IPS-18a (cell line): ENCODE measurements at regions not wholly inside any gene's neighbourhood (a gene's known extent, or its start where the extent isn't known, plus 50 kb on each side); places are given as distances from the start of the nearest gene placed in this dataset.

Experiments
- H3K27ac ChIP-seq: one replicate; pipeline ENCODE4 v1.5.1; 2013; ENCODE audit warnings: low read length
- H3K27me3 ChIP-seq: one replicate; pipeline ENCODE4 v1.6.1; 2013; ENCODE audit warnings: mild to moderate bottlenecking, low read length; ENCODE audit not compliant: control insufficient read depth, insufficient read depth
- H3K36me3 ChIP-seq: one replicate; pipeline ENCODE4 v1.6.1; 2013; ENCODE audit warnings: low read depth, low read length; ENCODE audit not compliant: control insufficient read depth
- H3K4me1 ChIP-seq: one replicate; pipeline ENCODE4 v1.6.1; 2013; ENCODE audit warnings: low read depth, low read length; ENCODE audit not compliant: control insufficient read depth
- H3K4me3 ChIP-seq: one replicate; pipeline ENCODE4 v1.5.1; 2013; ENCODE audit warnings: low read length
- H3K9ac ChIP-seq: one replicate; pipeline ENCODE4 v1.6.1; 2013; ENCODE audit warnings: mild to moderate bottlenecking, low read length, moderate library complexity
- H3K9me3 ChIP-seq: one replicate; pipeline ENCODE4 v1.6.1; 2013; ENCODE audit warnings: low read depth, low read length; ENCODE audit not compliant: control insufficient read depth

DNA sequence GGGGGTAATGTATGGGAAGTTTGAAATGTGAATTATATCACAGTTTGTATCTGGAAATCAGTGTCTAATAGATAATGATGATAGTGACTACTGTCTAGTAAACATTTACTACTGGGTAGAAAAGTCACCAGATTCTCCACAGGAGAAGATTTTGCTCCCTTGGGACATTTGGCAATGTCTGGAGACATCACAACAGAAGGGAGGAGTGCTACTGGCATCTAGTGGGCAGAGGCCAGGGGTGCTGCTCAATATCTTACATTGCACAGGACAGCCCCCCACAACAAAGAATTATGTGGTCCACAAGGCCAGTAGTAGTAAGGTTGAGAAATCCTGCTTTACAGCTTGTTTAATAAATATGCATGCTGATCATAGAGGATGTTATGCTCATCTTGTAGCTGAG is 92.3 kb upstream of the PRPS1L1 start:
- Histone ChIP-seq H3K4me3 (no peak overlapping the region), H3K9ac (no peak overlapping the region), H3K27me3 (no peaks in the 10 kb centered on the region), H3K9me3 (no peaks in the 10 kb centered on the region), H3K36me3 (no peaks in the 10 kb centered on the region), H3K4me1 (no peaks in the 10 kb centered on the region), H3K27ac (no peak overlapping the region)

DNA sequence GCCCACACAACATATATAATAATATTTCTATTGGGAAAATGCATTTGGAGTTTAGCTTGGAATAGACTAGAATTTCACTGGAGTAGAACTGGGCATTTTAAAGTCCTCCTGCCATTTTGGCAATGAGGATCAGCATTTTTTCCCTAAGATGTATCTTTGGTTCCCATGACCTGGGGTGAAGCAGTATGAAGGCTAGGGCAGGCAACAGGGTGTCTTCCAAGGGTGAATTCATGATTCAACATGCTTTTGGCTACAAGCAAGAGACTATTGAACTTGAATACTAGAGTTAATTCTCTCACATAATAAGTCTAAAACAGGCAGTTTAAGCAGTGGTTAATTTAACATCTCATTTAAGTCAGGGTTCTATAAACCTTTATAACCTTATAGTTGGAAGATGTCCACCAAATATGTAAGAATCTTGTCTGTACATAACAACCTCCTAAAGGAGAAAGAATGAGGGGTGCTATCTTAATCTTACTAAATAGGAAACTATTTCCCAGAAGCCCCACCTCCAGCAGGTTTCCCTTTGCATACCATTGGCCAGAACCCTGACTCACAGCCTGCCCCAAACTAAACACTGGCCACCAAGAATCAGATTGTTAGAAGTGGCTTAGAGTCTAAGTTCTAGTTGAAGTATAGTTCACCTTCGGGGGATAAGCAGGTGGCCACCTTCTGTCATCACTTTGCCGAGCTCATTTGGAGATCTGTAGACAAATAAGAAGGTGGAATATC is 96.0 kb upstream of the PRPS1L1 start:
- H3K4me3 ChIP-seq, result no peak overlapping the region
- no peak overlapping the region for H3K9ac ChIP-seq
- H3K27me3 ChIP-seq, result no peaks in the 10 kb centered on the region
- no peaks in the 10 kb centered on the region for H3K9me3 ChIP-seq
- no peaks in the 10 kb centered on the region for H3K36me3 ChIP-seq
- no peaks in the 10 kb centered on the region for H3K4me1 ChIP-seq
- no peak overlapping the region for H3K27ac ChIP-seq

DNA sequence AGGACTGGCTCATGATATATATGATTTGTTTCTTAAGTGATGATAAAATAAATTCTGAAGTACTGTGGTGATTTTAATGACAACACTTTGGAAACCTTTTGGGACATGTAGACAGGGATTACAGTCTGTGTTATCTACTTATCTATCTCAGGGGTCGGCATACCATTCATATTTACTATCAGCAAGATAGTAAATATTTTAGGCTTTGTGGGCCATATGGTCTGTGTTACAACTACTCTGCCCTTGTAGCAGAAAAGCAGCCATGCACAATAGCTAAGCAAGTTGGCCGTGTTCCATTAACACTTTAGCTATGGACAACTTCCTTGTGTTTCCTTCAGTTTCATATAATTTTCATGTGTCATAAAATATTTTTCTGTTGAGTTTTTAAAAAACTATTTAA is 97.8 kb upstream of the PRPS1L1 start:
- no peaks in the 10 kb centered on the region for H3K27me3 ChIP-seq
- H3K27ac ChIP-seq, result no peak overlapping the region
- no peak overlapping the region for H3K4me3 ChIP-seq
- H3K36me3 ChIP-seq, result no peaks in the 10 kb centered on the region
- H3K9me3 ChIP-seq, result no peaks in the 10 kb centered on the region
- no peaks in the 10 kb centered on the region for H3K4me1 ChIP-seq
- no peak overlapping the region for H3K9ac ChIP-seq

DNA sequence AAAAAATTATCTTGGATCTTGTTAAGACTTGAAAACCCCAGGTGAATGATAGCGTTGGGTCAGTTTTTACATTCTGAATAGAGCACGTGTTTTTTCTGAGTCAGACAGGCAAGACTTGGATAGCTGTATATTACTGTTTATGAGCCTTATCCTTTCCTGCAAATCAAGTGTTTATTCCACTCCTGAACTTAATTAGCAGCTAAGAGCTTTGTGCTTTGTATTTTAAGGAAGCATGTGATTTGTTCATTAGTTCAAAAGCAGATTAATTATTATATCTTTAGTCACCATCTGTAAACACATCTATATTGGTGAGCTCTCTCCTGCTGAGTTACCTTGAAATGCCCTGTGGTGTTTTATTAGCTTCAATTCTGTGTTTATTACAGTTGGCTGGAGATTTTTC is 98.6 kb upstream of the PRPS1L1 start:
- Histone ChIP-seq H3K27ac (no peak overlapping the region), H3K4me1 (no peaks in the 10 kb centered on the region)

DNA sequence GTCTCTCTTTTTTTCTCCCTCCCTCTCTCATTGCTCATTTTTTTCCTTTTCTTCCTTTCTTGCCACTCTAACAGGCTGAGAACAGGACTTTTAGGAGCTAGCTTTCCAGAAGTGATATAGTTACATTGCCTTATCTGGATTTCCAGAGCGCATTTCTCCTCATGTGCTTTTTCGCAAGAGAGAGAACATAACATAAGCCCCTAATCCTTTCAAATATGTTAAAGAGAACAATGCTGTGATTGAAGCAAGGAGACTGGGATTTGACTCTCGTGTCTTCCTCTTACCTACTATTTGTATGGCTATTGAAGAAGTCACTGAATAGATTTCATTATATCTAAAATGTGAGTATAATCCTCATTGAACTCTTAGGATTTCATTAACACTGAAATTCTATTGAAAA is 101.2 kb upstream of the PRPS1L1 start:
- no peak overlapping the region for H3K4me3 ChIP-seq
- H3K36me3 ChIP-seq, result no peaks in the 10 kb centered on the region
- H3K9me3 ChIP-seq, result no peaks in the 10 kb centered on the region
- no peak overlapping the region for H3K9ac ChIP-seq
- no peaks in the 10 kb centered on the region for H3K4me1 ChIP-seq
- H3K27me3 ChIP-seq, result no peaks in the 10 kb centered on the region
- no peak overlapping the region for H3K27ac ChIP-seq

More for the DNA sequence above, 98.6 kb upstream of the PRPS1L1 start:
- H3K9ac ChIP-seq, result no peak overlapping the region
- H3K36me3 ChIP-seq, result no peaks in the 10 kb centered on the region
- no peaks in the 10 kb centered on the region for H3K27me3 ChIP-seq
- H3K9me3 ChIP-seq, result no peaks in the 10 kb centered on the region
- no peak overlapping the region for H3K4me3 ChIP-seq

DNA sequence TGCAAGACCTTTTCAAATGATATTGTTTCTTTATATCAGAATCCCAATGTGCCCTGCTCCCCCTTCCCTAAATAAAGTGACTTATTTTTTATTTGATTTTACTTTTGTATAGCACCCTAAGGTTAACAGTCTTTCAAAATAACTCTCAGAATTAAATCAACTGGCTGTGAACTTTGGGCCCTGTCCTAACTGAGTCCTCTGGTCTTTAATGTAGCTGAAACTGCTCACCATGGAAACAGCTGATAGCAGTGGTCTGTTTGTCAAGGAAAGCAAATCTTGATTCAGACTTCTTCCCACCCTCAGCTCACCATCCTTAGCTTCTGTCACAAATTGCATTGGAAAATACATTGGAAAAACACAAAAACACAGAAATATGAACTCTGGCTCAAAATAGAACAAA is 105.2 kb upstream of the PRPS1L1 start:
- Histone ChIP-seq H3K9me3 (no peaks in the 10 kb centered on the region), H3K27me3 (no peaks in the 10 kb centered on the region), H3K27ac (no peak overlapping the region), H3K4me1 (no peaks in the 10 kb centered on the region), H3K9ac (no peak overlapping the region), H3K4me3 (no peak overlapping the region), H3K36me3 (no peaks in the 10 kb centered on the region)

DNA sequence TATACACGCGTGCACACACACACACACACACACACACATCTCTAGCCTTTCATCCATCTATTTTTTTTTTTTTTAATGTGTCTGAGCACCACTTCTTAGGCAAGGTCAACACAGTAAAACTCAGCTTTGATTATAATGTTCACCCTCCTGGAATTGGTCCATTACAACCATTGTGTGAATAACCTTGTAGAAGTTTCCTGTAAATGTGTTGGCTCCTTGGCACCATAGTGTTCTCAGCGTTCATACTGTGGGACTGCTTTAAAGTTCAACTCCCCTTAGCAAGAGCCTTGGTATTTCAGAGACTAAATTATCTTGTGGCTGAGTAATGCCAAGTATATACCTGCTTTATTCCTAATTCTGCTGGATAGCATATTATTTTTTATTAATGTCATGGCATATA is 106.3 kb upstream of the PRPS1L1 start:
- Histone ChIP-seq H3K4me1 (no peaks in the 10 kb centered on the region), H3K4me3 (no peak overlapping the region), H3K9me3 (no peaks in the 10 kb centered on the region), H3K9ac (no peak overlapping the region), H3K27ac (no peak overlapping the region), H3K27me3 (no peaks in the 10 kb centered on the region), H3K36me3 (no peaks in the 10 kb centered on the region)

DNA sequence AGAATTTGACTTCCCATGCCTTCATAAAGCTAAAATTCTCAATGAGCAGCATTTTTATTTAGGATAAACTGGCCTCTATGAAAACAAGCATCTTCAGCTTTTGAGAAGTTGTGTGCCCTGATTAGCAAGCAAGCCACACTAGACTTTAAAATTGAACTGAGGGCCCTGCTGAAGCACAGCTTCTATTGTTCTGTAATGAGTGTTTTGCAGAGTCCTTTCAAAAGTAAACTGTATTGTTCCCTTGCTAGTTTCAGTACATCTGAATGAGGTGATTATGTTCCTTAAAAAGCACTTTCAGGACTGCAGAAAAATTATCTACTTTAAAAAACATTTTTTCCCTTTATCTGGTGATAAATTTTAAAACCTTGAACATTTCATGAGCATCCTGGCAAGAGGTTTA is 113.3 kb upstream of the PRPS1L1 start:
- H3K27ac ChIP-seq, result peak overlapping the region; percentile 47
- no peak overlapping the region for H3K4me3 ChIP-seq
- no peaks in the 10 kb centered on the region for H3K36me3 ChIP-seq

DNA sequence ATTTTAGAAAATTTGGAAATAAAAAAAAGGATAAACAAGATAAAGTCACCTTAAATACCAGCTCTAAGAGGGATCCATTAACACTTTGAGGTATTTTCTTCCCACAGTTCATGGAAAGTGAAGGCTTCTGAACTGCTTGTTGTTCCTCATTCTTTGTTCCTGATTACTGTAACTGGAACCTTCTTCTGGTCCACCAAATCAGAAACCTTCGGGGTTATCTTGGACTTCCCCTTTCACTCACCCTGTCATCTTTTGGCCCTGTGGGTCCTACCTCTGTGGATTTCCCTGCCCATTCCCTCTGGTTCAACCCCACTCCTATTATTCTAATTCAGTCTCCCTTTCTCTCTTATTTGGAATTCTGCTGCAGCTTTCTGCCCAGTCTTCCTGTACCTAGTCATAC is 116.5 kb upstream of the PRPS1L1 start:
- Histone ChIP-seq H3K27ac (no peak overlapping the region), H3K9me3 (no peaks in the 10 kb centered on the region), H3K9ac (no peak overlapping the region), H3K36me3 (no peaks in the 10 kb centered on the region), H3K27me3 (no peaks in the 10 kb centered on the region), H3K4me1 (peaks cover 7% of the 10 kb centered on the region), H3K4me3 (no peak overlapping the region)

More for the DNA sequence above, 113.3 kb upstream of the PRPS1L1 start:
- peak overlapping the region; percentile 28 for H3K9ac ChIP-seq
- no peaks in the 10 kb centered on the region for H3K27me3 ChIP-seq
- peaks cover 7% of the 10 kb centered on the region for H3K4me1 ChIP-seq
- no peaks in the 10 kb centered on the region for H3K9me3 ChIP-seq

DNA sequence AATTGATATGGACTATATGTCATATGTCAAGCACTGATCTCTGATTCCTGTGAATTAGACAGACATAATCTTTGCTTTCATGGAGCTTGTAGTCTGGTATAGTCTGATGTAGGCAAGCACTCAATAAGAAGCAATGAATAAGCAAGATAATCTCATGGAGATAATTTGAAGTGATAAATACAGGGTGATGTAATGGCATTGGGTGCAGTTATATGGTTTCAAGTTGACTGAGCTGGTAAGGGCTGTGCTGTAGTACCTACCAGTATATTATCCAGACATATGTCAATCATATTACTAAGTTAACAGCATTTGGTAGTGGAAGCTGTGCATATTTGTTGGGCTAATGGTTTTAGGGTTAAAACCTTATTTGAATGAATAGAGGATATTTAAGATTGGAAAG is 117.5 kb upstream of the PRPS1L1 start:
- H3K27me3 ChIP-seq, result no peaks in the 10 kb centered on the region
- no peak overlapping the region for H3K9ac ChIP-seq
- no peak overlapping the region for H3K27ac ChIP-seq
- H3K36me3 ChIP-seq, result no peaks in the 10 kb centered on the region
- H3K4me1 ChIP-seq, result peaks cover 7% of the 10 kb centered on the region
- H3K4me3 ChIP-seq, result no peak overlapping the region
- H3K9me3 ChIP-seq, result no peaks in the 10 kb centered on the region

DNA sequence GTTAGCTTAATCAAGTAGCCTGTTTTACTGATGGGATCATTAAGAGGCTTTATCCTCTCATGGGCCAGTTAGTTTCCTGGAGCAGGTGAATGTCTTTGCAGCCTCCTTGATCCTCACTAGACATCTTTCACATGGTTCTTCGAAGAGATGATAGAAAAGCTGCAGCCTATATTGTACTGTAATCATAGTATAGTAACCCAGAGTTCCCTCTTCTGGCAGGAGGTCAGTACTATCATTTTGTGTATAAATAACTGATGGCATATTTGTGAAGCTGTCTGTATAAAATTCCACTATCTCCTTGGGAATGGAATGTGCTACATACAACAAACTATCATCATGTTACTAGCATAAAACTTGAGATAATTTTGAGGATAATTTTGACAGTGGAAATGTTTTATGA is 123.8 kb upstream of the PRPS1L1 start:
- Histone ChIP-seq H3K9ac (no peak overlapping the region), H3K4me1 (peaks cover 3% of the 10 kb centered on the region), H3K9me3 (no peaks in the 10 kb centered on the region), H3K4me3 (no peak overlapping the region), H3K27me3 (no peaks in the 10 kb centered on the region), H3K36me3 (no peaks in the 10 kb centered on the region), H3K27ac (no peak overlapping the region)

DNA sequence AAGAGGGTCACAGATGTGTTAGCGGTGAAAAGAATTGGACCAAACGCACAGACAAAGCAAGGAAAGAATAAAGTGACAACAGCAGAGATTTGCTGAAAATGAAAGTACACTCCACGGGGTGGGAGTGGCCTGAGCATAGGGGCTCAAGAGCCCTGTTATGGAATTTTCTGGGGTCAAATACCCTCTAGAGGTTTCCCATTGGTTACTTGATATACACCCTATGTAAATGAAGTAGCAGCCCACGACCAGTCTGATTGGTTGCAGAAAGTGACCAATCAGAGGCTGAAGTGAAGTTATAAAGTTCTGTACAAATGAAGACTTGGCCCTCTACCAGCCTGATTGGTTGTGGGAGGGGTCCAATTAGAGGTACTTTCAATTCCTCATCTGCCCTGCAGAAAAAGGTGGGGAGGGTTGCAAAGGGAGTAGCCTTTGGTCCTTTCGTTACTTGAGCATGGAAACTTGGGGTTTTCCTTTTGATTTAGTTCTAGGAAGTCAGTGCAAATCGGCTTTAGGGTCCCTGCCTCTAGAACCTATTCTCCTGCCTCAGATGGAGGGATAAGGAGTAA is 125.6 kb upstream of the PRPS1L1 start:
- Histone ChIP-seq H3K27ac (no peak overlapping the region), H3K9me3 (no peaks in the 10 kb centered on the region), H3K4me3 (no peak overlapping the region), H3K27me3 (no peaks in the 10 kb centered on the region), H3K9ac (no peak overlapping the region), H3K36me3 (no peaks in the 10 kb centered on the region), H3K4me1 (peaks cover 3% of the 10 kb centered on the region)
